Upper lobe of left lung (tissue), 4 donors: ENCODE measurements at regions not wholly inside any gene's neighbourhood (a gene's known extent, or its start where the extent isn't known, plus 50 kb on each side); places are given as distances from the start of the nearest gene placed in this dataset.

Source experiments
- EP300 ChIP-seq, 4 donors: sonication (generic); formaldehyde crosslinking; IDR thresholded peaks; one replicate each; pipeline ENCODE4 v1.5.1; 2017; ENCODE audit warnings: antibody characterized with exemption in 4 of 4, control low read depth in 2 of 4
- TF ChIP-seq, protein P1 (sequence below), 6 experiments: fragments of 450-650 bp in 4 of 6; fragments of 200-600 bp in 2 of 6; sonication (generic) in 2 of 6; IDR thresholded peaks; one replicate each; pipeline ENCODE4 v1.5.1; 2016 to 2019; ENCODE audit warnings: antibody characterized with exemption in 6 of 6

DNA sequence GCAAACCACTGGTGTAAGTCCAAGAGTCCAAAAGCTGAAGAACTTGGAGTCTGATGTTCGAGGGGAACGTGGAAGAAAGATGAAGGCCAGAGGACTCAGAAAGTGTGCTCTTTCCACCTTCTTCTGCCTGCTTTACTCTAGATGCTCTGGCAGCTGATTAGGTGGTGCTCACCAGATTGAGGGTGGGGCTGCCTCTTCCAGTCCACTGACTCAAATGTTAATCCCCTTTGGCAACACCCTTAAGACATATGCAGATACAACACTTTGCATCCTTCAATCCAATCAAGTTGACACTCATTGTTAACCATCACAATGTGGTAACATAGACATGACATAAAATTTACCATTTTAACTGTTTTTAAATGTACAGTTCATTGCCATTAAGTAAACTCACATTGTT is 249.5 kb downstream of the COG6 start:
- TF ChIP-seq EP300 (IDR thresholded peaks at IDR 0.05): no peak
- TF ChIP-seq, protein P1, sequence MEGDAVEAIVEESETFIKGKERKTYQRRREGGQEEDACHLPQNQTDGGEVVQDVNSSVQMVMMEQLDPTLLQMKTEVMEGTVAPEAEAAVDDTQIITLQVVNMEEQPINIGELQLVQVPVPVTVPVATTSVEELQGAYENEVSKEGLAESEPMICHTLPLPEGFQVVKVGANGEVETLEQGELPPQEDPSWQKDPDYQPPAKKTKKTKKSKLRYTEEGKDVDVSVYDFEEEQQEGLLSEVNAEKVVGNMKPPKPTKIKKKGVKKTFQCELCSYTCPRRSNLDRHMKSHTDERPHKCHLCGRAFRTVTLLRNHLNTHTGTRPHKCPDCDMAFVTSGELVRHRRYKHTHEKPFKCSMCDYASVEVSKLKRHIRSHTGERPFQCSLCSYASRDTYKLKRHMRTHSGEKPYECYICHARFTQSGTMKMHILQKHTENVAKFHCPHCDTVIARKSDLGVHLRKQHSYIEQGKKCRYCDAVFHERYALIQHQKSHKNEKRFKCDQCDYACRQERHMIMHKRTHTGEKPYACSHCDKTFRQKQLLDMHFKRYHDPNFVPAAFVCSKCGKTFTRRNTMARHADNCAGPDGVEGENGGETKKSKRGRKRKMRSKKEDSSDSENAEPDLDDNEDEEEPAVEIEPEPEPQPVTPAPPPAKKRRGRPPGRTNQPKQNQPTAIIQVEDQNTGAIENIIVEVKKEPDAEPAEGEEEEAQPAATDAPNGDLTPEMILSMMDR (IDR thresholded peaks at IDR 0.05): no peak
